ENCODE measurements at regions not wholly inside any gene's neighbourhood (a gene's known extent, or its start where the extent isn't known, plus 50 kb on each side); places are given as distances from the start of the nearest gene placed in this dataset.

DNA sequence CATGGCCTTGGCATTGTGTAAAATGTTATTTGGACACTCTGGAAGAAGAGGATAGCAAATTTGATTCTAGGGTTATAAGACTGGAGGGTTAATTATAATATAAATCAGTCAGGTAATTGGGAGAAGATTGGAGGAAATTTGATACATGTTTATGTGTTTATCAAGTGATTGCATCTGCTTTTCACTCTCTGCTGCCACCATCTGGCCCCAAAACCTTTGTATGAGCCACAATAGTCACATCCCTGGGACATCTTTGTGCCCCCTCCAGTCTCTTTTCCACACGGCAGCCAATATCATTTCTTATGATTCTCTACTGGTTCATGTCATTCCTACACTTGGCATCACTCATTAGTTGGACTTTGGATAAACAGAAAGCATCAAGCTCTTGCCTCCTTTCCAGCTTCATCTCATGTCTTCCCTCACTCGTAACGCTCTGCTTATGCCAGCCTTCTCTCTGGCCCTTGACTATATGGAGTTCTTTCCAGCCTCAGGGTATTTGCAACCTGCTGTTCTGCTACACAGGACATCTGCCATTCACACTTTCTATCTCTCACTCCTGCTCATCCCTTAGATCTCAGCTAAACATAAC, 602.3 kb upstream of the SUCLG2 start:
- intact Hi-C loops (cut with DNase I), result no loop called here
- Histone ChIP-seq H3K9me3 (replicated peaks in 1 of 3) (no peaks in the 10 kb centered on the region), H3K27ac (no peak overlapping the region), H3K27me3 (no peaks in the 10 kb centered on the region), H3K36me3 (replicated peaks in 1 of 2) (no peaks in the 10 kb centered on the region), H3K4me3 (no peak overlapping the region), H3K4me1 (replicated peaks in 1 of 2) (no peaks in the 10 kb centered on the region)
- peak in 6 of 7 donors; percentile 12 to 63 (median 22) for DNase-seq
- TF ChIP-seq, protein P1, sequence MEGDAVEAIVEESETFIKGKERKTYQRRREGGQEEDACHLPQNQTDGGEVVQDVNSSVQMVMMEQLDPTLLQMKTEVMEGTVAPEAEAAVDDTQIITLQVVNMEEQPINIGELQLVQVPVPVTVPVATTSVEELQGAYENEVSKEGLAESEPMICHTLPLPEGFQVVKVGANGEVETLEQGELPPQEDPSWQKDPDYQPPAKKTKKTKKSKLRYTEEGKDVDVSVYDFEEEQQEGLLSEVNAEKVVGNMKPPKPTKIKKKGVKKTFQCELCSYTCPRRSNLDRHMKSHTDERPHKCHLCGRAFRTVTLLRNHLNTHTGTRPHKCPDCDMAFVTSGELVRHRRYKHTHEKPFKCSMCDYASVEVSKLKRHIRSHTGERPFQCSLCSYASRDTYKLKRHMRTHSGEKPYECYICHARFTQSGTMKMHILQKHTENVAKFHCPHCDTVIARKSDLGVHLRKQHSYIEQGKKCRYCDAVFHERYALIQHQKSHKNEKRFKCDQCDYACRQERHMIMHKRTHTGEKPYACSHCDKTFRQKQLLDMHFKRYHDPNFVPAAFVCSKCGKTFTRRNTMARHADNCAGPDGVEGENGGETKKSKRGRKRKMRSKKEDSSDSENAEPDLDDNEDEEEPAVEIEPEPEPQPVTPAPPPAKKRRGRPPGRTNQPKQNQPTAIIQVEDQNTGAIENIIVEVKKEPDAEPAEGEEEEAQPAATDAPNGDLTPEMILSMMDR (IDR thresholded peaks at IDR 0.05), result peak; percentile 17 to 49 (median 32)
- TF ChIP-seq POLR2A (IDR thresholded peaks at IDR 0.05), result no peak
- WGBS, 4 donors, result 63 to 67% (median 65%) methylated on average over 3 of the region's 3 CpGs

DNA sequence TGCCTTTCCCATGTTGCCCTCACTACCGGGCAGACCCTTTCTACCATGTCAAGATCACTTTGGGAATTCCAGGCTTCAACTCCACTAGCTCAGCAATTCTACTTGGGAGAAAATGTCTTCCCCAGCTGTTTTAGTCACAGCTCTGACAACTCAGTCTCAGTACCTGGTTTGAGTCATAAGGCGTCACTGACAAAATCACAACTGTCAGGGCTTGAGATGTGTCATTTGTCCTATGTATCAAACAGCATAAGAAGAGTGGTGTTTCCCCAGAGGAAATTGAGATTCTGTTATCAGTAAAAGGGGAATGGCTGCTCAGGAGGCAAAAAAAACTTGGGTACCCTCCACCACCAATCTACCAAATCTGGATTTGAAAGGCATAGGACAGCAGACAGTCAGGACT, 594.9 kb upstream of the SUCLG2 start:
- no peak overlapping the region for H3K27ac ChIP-seq
- no peak for DNase-seq
- WGBS, 4 donors, result 77 to 89% (median 86%) methylated on average over 2 of the region's 2 CpGs

DNA sequence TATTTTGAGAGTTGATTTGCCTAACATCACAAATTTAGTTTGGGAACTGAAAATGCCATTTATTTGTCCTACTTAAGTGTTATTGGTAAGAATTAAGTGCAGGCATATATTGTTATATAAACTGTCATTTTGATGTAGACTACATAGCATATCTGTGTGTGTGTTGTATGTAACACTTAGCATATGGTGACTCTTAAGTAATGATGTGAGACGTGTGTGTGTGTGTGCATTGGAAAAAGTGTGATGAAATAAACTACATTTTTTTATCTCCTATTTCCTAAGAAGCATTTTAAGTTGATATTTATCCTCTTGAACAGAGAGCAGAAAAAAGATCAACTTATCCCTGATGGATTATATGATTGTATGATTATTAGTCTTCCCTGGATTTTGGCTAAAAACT, 588.2 kb upstream of the SUCLG2 start:
- H3K9me3 ChIP-seq (replicated peaks in 1 of 3), result no peaks in the 10 kb centered on the region
- intact Hi-C loops (cut with DNase I), result no loop called here
- H3K27ac ChIP-seq, result no peak overlapping the region
- TF ChIP-seq POLR2A (IDR thresholded peaks at IDR 0.05), result no peak
- TF ChIP-seq, protein P1 (IDR thresholded peaks at IDR 0.05), result no peak
- no peaks in the 10 kb centered on the region for H3K36me3 ChIP-seq (replicated peaks in 1 of 2)
- H3K4me3 ChIP-seq, result no peak overlapping the region
- WGBS, 4 donors, result 76 to 83% (median 81%) methylated on average over 1 of the region's 1 CpG
- no peaks in the 10 kb centered on the region for H3K27me3 ChIP-seq
- no peak for DNase-seq
- no peaks in the 10 kb centered on the region for H3K4me1 ChIP-seq (replicated peaks in 1 of 2)

More for the DNA sequence above, 594.9 kb upstream of the SUCLG2 start:
- Histone ChIP-seq H3K36me3 (replicated peaks in 1 of 2) (no peaks in the 10 kb centered on the region), H3K4me3 (no peak overlapping the region), H3K4me1 (replicated peaks in 1 of 2) (no peaks in the 10 kb centered on the region), H3K27me3 (no peaks in the 10 kb centered on the region), H3K9me3 (replicated peaks in 1 of 3) (no peaks in the 10 kb centered on the region)
- intact Hi-C loops (cut with DNase I), result no loop called here
- TF ChIP-seq POLR2A (IDR thresholded peaks at IDR 0.05), result no peak
- TF ChIP-seq, protein P1 (IDR thresholded peaks at IDR 0.05), result no peak

DNA sequence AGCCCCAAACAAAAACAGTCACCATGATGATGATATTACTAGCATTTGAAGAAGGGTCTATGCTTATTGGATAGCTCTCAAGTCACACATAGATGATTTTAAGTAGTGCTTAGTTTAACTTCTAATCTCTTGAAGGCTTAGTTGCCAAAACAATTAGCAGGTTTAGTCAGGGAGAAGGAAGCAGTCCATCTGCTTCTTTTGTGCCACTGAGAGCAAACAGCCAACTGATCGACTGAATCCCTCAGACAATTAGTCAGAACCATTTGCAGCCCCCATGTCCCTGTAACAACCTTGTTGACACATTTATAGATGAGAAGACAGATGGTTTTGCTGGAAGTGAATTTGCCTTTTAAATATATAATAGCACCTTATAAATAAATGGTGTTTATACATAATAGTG, 585.1 kb upstream of the SUCLG2 start:
- TF ChIP-seq, protein P1 (IDR thresholded peaks at IDR 0.05), result no peak
- TF ChIP-seq POLR2A (IDR thresholded peaks at IDR 0.05), result no peak
- intact Hi-C loops (cut with DNase I), result no loop called here
- no peak overlapping the region for H3K4me3 ChIP-seq
- WGBS, 4 donors, result 13 to 33% (median 14%) methylated on average over 1 of the region's 1 CpG
- no peaks in the 10 kb centered on the region for H3K27me3 ChIP-seq
- DNase-seq, result no peak
- H3K4me1 ChIP-seq (replicated peaks in 1 of 2), result no peaks in the 10 kb centered on the region
- no peak overlapping the region for H3K27ac ChIP-seq
- no peaks in the 10 kb centered on the region for H3K36me3 ChIP-seq (replicated peaks in 1 of 2)
- H3K9me3 ChIP-seq (replicated peaks in 1 of 3), result no peaks in the 10 kb centered on the region
